Upper lobe of left lung (tissue), 6 donors: ENCODE measurements at regions not wholly inside any gene's neighbourhood (a gene's known extent, or its start where the extent isn't known, plus 50 kb on each side); places are given as distances from the start of the nearest gene placed in this dataset.

Experiments used
- ATAC-seq, 2 donors: fragments of 200-7000 bp; cut with Tn5 transposase; one replicate each; pipeline ENCODE4 v1.9.1; 2022; ENCODE audit warnings: mild to moderate bottlenecking in 2 of 2, moderate library complexity in 2 of 2; ENCODE audit not compliant: low FRiP score in 2 of 2
- DNase-seq, 2 donors: peaks; one replicate each; pipeline ENCODE4 v3.0.0-alpha.2; 2019 to 2020
- H3K27ac ChIP-seq, 4 donors: fragments of 200-600 bp; sonication (generic); one replicate each; pipeline ENCODE4 v1.5.1; 2016 to 2019
- H3K27me3 ChIP-seq, 4 donors: fragments of 200-600 bp; sonication (generic); one replicate each; pipeline ENCODE4 v1.5.1; 2017 to 2019
- H3K36me3 ChIP-seq, 4 donors: fragments of 200-600 bp; sonication (generic); one replicate each; pipeline ENCODE4 v1.5.1; 2016 to 2019
- H3K4me1 ChIP-seq, 4 donors: fragments of 200-600 bp; sonication (generic); one replicate each; pipeline ENCODE4 v1.5.1; 2018 to 2019
- H3K4me3 ChIP-seq, 4 donors: fragments of 200-600 bp; sonication (generic); one replicate each; pipeline ENCODE4 v1.5.1; 2017 to 2019; ENCODE audit warnings: mild to moderate bottlenecking in 2 of 4, moderate library complexity in 1 of 4
- H3K9me3 ChIP-seq, 4 donors: fragments of 200-600 bp; sonication (generic); one replicate each; pipeline ENCODE4 v1.5.1; 2018 to 2019
- CTCF ChIP-seq, 6 experiments: fragments of 450-650 bp in 4 of 6; fragments of 200-600 bp in 2 of 6; sonication (generic) in 2 of 6; IDR thresholded peaks; one replicate each; pipeline ENCODE4 v1.5.1; 2016 to 2019; ENCODE audit warnings: antibody characterized with exemption in 6 of 6
- EP300 ChIP-seq, 4 donors: sonication (generic); formaldehyde crosslinking; IDR thresholded peaks; one replicate each; pipeline ENCODE4 v1.5.1; 2017; ENCODE audit warnings: antibody characterized with exemption in 4 of 4, control low read depth in 2 of 4
- POLR2A ChIP-seq, 4 donors: fragments of 450-650 bp; IDR thresholded peaks; one replicate each; pipeline ENCODE4 v1.5.1; 2016 to 2017; ENCODE audit warnings: antibody characterized with exemption in 4 of 4, mild to moderate bottlenecking in 2 of 4
- POLR2AphosphoS5 ChIP-seq, 2 donors: sonication (generic); formaldehyde crosslinking; IDR thresholded peaks; one replicate each; pipeline ENCODE4 v1.5.1; 2017; ENCODE audit warnings: antibody characterized with exemption in 2 of 2
- WGBS, 2 donors: methylation state at CpG; one replicate each; pipeline ENCODE4 v1.1.5; 2017 to 2018; 5-methylcytosine and 5-hydroxymethylcytosine counted together
- donor health status: DM: no; HTN: no; CAD: no; lungs with moderate emphysema.
- donor health status: DM: no; HTN: yes; CAD: no; lungs with severe emphysema.

GRCh38 chr17:51510940-51511339, 250.6 kb downstream of the UTP18 start:
- Histone ChIP-seq H3K27ac (no peak overlapping the region), H3K4me1 (no peaks in the 10 kb centered on the region), H3K9me3 (no peaks in the 10 kb centered on the region), H3K36me3 (no peaks in the 10 kb centered on the region), H3K27me3 (no peaks in the 10 kb centered on the region), H3K4me3 (no peak overlapping the region)
- ATAC-seq (no peak), DNase-seq (no peak)
- TF ChIP-seq EP300 (IDR thresholded peaks at IDR 0.05): no peak
- TF ChIP-seq POLR2AphosphoS5 (IDR thresholded peaks at IDR 0.05): no peak
- TF ChIP-seq POLR2A (IDR thresholded peaks at IDR 0.05): no peak
- no peak for TF ChIP-seq CTCF (IDR thresholded peaks at IDR 0.05)
- 73 to 76% methylated on average over 3 of the region's 3 CpGs for WGBS, 2 donors

- Histone ChIP-seq H3K27ac (no peak overlapping the region), H3K9me3 (no peaks in the 10 kb centered on the region)
Measured at GRCh38 chr17:51512220-51512907, 252.0 kb downstream of the UTP18 start.

GRCh38 chr17:51516924-51517323, 256.6 kb downstream of the UTP18 start:
- H3K36me3 ChIP-seq: no peaks in the 10 kb centered on the region
- no peaks in the 10 kb centered on the region for H3K4me1 ChIP-seq
- no peak for DNase-seq
- no peak overlapping the region for H3K27ac ChIP-seq
- TF ChIP-seq CTCF (IDR thresholded peaks at IDR 0.05) (no peak), EP300 (IDR thresholded peaks at IDR 0.05) (no peak), POLR2A (IDR thresholded peaks at IDR 0.05) (no peak), POLR2AphosphoS5 (IDR thresholded peaks at IDR 0.05) (no peak)
- H3K4me3 ChIP-seq: no peak overlapping the region
- H3K27me3 ChIP-seq: no peaks in the 10 kb centered on the region
- WGBS, 2 donors: 78 to 82% methylated on average over 3 of the region's 3 CpGs
- ATAC-seq: no peak
- H3K9me3 ChIP-seq: no peaks in the 10 kb centered on the region

More at GRCh38 chr17:51512220-51512907, 252.0 kb downstream of the UTP18 start:
- Histone ChIP-seq H3K4me3 (no peak overlapping the region), H3K27me3 (no peaks in the 10 kb centered on the region), H3K4me1 (no peaks in the 10 kb centered on the region), H3K36me3 (no peaks in the 10 kb centered on the region)
- ATAC-seq (no peak), DNase-seq (no peak)
- WGBS, 2 donors: 72 to 77% methylated on average over 5 of the region's 5 CpGs
- no peak for TF ChIP-seq POLR2A (IDR thresholded peaks at IDR 0.05)
- no peak for TF ChIP-seq EP300 (IDR thresholded peaks at IDR 0.05)
- no peak for TF ChIP-seq CTCF (IDR thresholded peaks at IDR 0.05)

- ATAC-seq: no peak
Measured at GRCh38 chr17:51524524-51524923, 264.2 kb downstream of the UTP18 start.

GRCh38 chr17:51526507-51526906, 266.2 kb downstream of the UTP18 start:
- no peaks in the 10 kb centered on the region for H3K36me3 ChIP-seq
- no peaks in the 10 kb centered on the region for H3K27me3 ChIP-seq
- no peaks in the 10 kb centered on the region for H3K9me3 ChIP-seq
- no peak for ATAC-seq
- H3K4me3 ChIP-seq: no peak overlapping the region
- no peak for DNase-seq
- TF ChIP-seq POLR2AphosphoS5 (IDR thresholded peaks at IDR 0.05) (no peak), EP300 (IDR thresholded peaks at IDR 0.05) (no peak), CTCF (IDR thresholded peaks at IDR 0.05) (no peak), POLR2A (IDR thresholded peaks at IDR 0.05) (no peak)
- peaks cover 0 to 13% (median 0%) of the 10 kb centered on the region in 4 donors for H3K4me1 ChIP-seq
- no peak overlapping the region for H3K27ac ChIP-seq

More at GRCh38 chr17:51524524-51524923, 264.2 kb downstream of the UTP18 start:
- 73 to 81% methylated on average over 1 of the region's 1 CpG for WGBS, 2 donors
- H3K4me1 ChIP-seq: peaks cover 0 to 13% (median 0%) of the 10 kb centered on the region in 4 donors
- no peaks in the 10 kb centered on the region for H3K36me3 ChIP-seq
- H3K27ac ChIP-seq: no peak overlapping the region
- H3K9me3 ChIP-seq: no peaks in the 10 kb centered on the region
- no peak overlapping the region for H3K4me3 ChIP-seq
- no peak for DNase-seq
- no peaks in the 10 kb centered on the region for H3K27me3 ChIP-seq
- no peak for TF ChIP-seq EP300 (IDR thresholded peaks at IDR 0.05)
